Ovary (tissue), 3 donors: ENCODE measurements at regions not wholly inside any gene's neighbourhood (a gene's known extent, or its start where the extent isn't known, plus 50 kb on each side); places are given as distances from the start of the nearest gene placed in this dataset.

ENCODE experiments used
- CTCF ChIP-seq, 3 donors: fragments of 450-650 bp in 2 of 3; fragments of 200-600 bp in 1 of 3; IDR thresholded peaks; one replicate each; pipeline versions ENCODE4 v1.5.1 to v1.8.0; 2016 to 2022; ENCODE audit warnings: antibody characterized with exemption in 3 of 3, mild to moderate bottlenecking in 1 of 3
- POLR2A ChIP-seq: fragments of 450-650 bp; IDR thresholded peaks from one replicate; pipeline ENCODE4 v1.6.1; 2017; ENCODE audit warnings: antibody characterized with exemption, mild to moderate bottlenecking, moderate library complexity
- donor health status: DM: no; HTN: no; CAD: no.

GRCh38 chr6:74268815-74269599 is 573.0 kb downstream of the CD109 start:
- TF ChIP-seq CTCF (IDR thresholded peaks at IDR 0.05) (no peak), POLR2A (no peak)
